ENCODE measurements at regions not wholly inside any gene's neighbourhood (a gene's known extent, or its start where the extent isn't known, plus 50 kb on each side); places are given as distances from the start of the nearest gene placed in this dataset.
"Not testable (repeated sequence)": the region's sequence is repeated elsewhere in the genome, so short reads cannot be mapped to it uniquely, and the experiment has no call there.

DNA sequence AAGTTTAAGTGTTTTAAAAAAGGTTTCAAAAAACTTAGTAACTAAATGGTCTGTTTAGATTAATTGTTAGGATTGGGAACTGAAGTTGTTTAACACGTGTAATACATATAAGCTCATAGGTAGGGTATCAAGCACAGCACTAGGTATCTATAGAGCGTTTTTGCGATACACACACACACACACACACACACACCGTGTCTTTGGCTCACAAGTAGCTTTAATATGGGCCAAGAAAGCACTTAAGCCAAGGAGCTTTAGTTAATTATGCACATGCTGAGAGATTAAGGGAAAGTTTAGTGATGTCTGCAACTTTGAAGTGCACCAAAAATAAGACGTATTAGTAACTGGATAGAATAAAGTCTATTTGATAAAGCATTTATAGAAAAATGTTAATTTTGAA, 93.8 kb upstream of the CNTNAP2 start:
- H3K4me3 Mint-ChIP-seq (ENCODE audit: unreplicated experiment): no peak overlapping the region
- no peak for DNase-seq
- H3K27me3 Mint-ChIP-seq (ENCODE audit: unreplicated experiment): no peaks in the 10 kb centered on the region
- H3K36me3 Mint-ChIP-seq (ENCODE audit: unreplicated experiment): no peaks in the 10 kb centered on the region
- H3K4me1 Mint-ChIP-seq (ENCODE audit: low read depth, unreplicated experiment): no peaks in the 10 kb centered on the region
- no peak overlapping the region for H3K27ac Mint-ChIP-seq (ENCODE audit: unreplicated experiment)
- H3K9me3 Mint-ChIP-seq (ENCODE audit: unreplicated experiment): peaks cover 4% of the 10 kb centered on the region
- TF ChIP-seq, protein P1, sequence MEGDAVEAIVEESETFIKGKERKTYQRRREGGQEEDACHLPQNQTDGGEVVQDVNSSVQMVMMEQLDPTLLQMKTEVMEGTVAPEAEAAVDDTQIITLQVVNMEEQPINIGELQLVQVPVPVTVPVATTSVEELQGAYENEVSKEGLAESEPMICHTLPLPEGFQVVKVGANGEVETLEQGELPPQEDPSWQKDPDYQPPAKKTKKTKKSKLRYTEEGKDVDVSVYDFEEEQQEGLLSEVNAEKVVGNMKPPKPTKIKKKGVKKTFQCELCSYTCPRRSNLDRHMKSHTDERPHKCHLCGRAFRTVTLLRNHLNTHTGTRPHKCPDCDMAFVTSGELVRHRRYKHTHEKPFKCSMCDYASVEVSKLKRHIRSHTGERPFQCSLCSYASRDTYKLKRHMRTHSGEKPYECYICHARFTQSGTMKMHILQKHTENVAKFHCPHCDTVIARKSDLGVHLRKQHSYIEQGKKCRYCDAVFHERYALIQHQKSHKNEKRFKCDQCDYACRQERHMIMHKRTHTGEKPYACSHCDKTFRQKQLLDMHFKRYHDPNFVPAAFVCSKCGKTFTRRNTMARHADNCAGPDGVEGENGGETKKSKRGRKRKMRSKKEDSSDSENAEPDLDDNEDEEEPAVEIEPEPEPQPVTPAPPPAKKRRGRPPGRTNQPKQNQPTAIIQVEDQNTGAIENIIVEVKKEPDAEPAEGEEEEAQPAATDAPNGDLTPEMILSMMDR (IDR thresholded peaks at IDR 0.05; ENCODE audit: partially characterized antibody, unreplicated experiment): no peak

- not testable (repeated sequence) for DNase-seq; H3K4me3 Mint-ChIP-seq (ENCODE audit: unreplicated experiment); H3K27ac Mint-ChIP-seq (ENCODE audit: unreplicated experiment); H3K36me3 Mint-ChIP-seq (ENCODE audit: unreplicated experiment); H3K9me3 Mint-ChIP-seq (ENCODE audit: unreplicated experiment); H3K27me3 Mint-ChIP-seq (ENCODE audit: unreplicated experiment); H3K4me1 Mint-ChIP-seq (ENCODE audit: low read depth, unreplicated experiment)
Measured at GRCh38 chr7:146019041-146020004, 97.3 kb upstream of the CNTNAP2 start.

- H3K4me3 Mint-ChIP-seq (ENCODE audit: unreplicated experiment); H3K27me3 Mint-ChIP-seq (ENCODE audit: unreplicated experiment); H3K4me1 Mint-ChIP-seq (ENCODE audit: low read depth, unreplicated experiment); DNase-seq; H3K36me3 Mint-ChIP-seq (ENCODE audit: unreplicated experiment); H3K9me3 Mint-ChIP-seq (ENCODE audit: unreplicated experiment); H3K27ac Mint-ChIP-seq (ENCODE audit: unreplicated experiment): not testable (repeated sequence)
Measured at GRCh38 chr7:146017366-146017765, 99.2 kb upstream of the CNTNAP2 start.

GRCh38 chr7:146014154-146014553, 102.4 kb upstream of the CNTNAP2 start:
- not testable (repeated sequence) for H3K4me3 Mint-ChIP-seq (ENCODE audit: unreplicated experiment); H3K9me3 Mint-ChIP-seq (ENCODE audit: unreplicated experiment); H3K27ac Mint-ChIP-seq (ENCODE audit: unreplicated experiment)

GRCh38 chr7:146008293-146008692, 108.3 kb upstream of the CNTNAP2 start:
- H3K27me3 Mint-ChIP-seq (ENCODE audit: unreplicated experiment): no peaks in the 10 kb centered on the region
- H3K27ac Mint-ChIP-seq (ENCODE audit: unreplicated experiment): no peak overlapping the region
- H3K4me1 Mint-ChIP-seq (ENCODE audit: low read depth, unreplicated experiment): no peaks in the 10 kb centered on the region
- peaks cover 1% of the 10 kb centered on the region for H3K9me3 Mint-ChIP-seq (ENCODE audit: unreplicated experiment)
- TF ChIP-seq, protein P1 (IDR thresholded peaks at IDR 0.05; ENCODE audit: partially characterized antibody, unreplicated experiment): no peak
- no peak for DNase-seq
- no peaks in the 10 kb centered on the region for H3K36me3 Mint-ChIP-seq (ENCODE audit: unreplicated experiment)
- no peak overlapping the region for H3K4me3 Mint-ChIP-seq (ENCODE audit: unreplicated experiment)

More at GRCh38 chr7:146014154-146014553, 102.4 kb upstream of the CNTNAP2 start:
- not testable (repeated sequence) for DNase-seq; H3K4me1 Mint-ChIP-seq (ENCODE audit: low read depth, unreplicated experiment); H3K36me3 Mint-ChIP-seq (ENCODE audit: unreplicated experiment); H3K27me3 Mint-ChIP-seq (ENCODE audit: unreplicated experiment)

GRCh38 chr7:146004805-146005204, 111.8 kb upstream of the CNTNAP2 start:
- H3K4me3 Mint-ChIP-seq (ENCODE audit: unreplicated experiment): no peak overlapping the region
- H3K27ac Mint-ChIP-seq (ENCODE audit: unreplicated experiment): no peak overlapping the region
- no peaks in the 10 kb centered on the region for H3K27me3 Mint-ChIP-seq (ENCODE audit: unreplicated experiment)
- no peaks in the 10 kb centered on the region for H3K4me1 Mint-ChIP-seq (ENCODE audit: low read depth, unreplicated experiment)
- TF ChIP-seq, protein P1 (IDR thresholded peaks at IDR 0.05; ENCODE audit: partially characterized antibody, unreplicated experiment): no peak
- no peak for DNase-seq
- H3K36me3 Mint-ChIP-seq (ENCODE audit: unreplicated experiment): no peaks in the 10 kb centered on the region
- H3K9me3 Mint-ChIP-seq (ENCODE audit: unreplicated experiment): no peaks in the 10 kb centered on the region
